Fibroblast of lung (primary cell): ENCODE measurements at regions not wholly inside any gene's neighbourhood (a gene's known extent, or its start where the extent isn't known, plus 50 kb on each side); places are given as distances from the start of the nearest gene placed in this dataset.

Source experiments
- DNase-seq, 2 donors: peaks; one replicate each; pipeline versions ENCODE4 v3.0.0 to v3.0.0-alpha.2; 2010; ENCODE audit warnings: low read depth in 2 of 2
- H2AFZ ChIP-seq: 2 replicates; pipeline ENCODE4 v1.5.1; 2012; ENCODE audit warnings: low read length, control low read depth, inconsistent platforms
- H3K27ac ChIP-seq: 2 replicates; pipeline ENCODE4 v1.5.1; 2011; ENCODE audit warnings: low read length, control low read depth; ENCODE audit not compliant: insufficient read depth
- H3K27me3 ChIP-seq: 2 replicates; pipeline ENCODE4 v1.5.1; 2011; ENCODE audit warnings: mild to moderate bottlenecking, low read length; ENCODE audit not compliant: control insufficient read depth, insufficient read depth
- H3K36me3 ChIP-seq: 2 replicates; pipeline ENCODE4 v1.5.1; 2011; ENCODE audit warnings: low read length; ENCODE audit not compliant: control insufficient read depth, insufficient read depth
- H3K4me1 ChIP-seq: 2 replicates; pipeline ENCODE4 v1.5.1; 2011; ENCODE audit warnings: low read length; ENCODE audit not compliant: control insufficient read depth, insufficient read depth; ENCODE audit errors: extremely low read depth
- H3K4me2 ChIP-seq: 2 replicates; pipeline ENCODE4 v1.5.1; 2011; ENCODE audit warnings: low read length, control low read depth; ENCODE audit not compliant: insufficient read depth; ENCODE audit errors: extremely low read depth
- H3K4me3 ChIP-seq, 4 experiments: fragments of 200-600 bp in 1 of 4; sonication (generic) in 1 of 4; replicated peaks in 1 of 4; 2 replicates each; pipeline ENCODE4 v1.5.1; 2011 to 2016; ENCODE audit warnings: low read length in 4 of 4, low read depth in 3 of 4, mild to moderate bottlenecking in 3 of 4, control low read depth in 2 of 4, inconsistent platforms in 1 of 4, mixed read lengths in 1 of 4; ENCODE audit not compliant: insufficient read depth in 1 of 4; ENCODE audit errors: control extremely low read depth in 1 of 4
- H3K79me2 ChIP-seq: 2 replicates; pipeline ENCODE4 v1.5.1; 2012; ENCODE audit warnings: mild to moderate bottlenecking, low read length, inconsistent platforms; ENCODE audit not compliant: control insufficient read depth, insufficient read depth
- H3K9ac ChIP-seq: 2 replicates; pipeline ENCODE4 v1.5.1; 2011; ENCODE audit warnings: mild to moderate bottlenecking, low read length, control low read depth; ENCODE audit not compliant: insufficient read depth
- H3K9me3 ChIP-seq: 2 replicates; pipeline ENCODE4 v1.5.1; 2012; ENCODE audit warnings: low read depth, low read length; ENCODE audit not compliant: control insufficient read depth, insufficient read depth
- H4K20me1 ChIP-seq: 2 replicates; pipeline ENCODE4 v1.5.1; 2011; ENCODE audit warnings: low read length; ENCODE audit not compliant: control insufficient read depth, insufficient read depth; ENCODE audit errors: extremely low read depth
- CTCF ChIP-seq, 2 donors: IDR thresholded peaks in 1 of 2; conservative IDR thresholded peaks in 1 of 2; 1 replicate in 1 of 2; 2 replicates in 1 of 2; pipeline ENCODE4 v1.5.1; 2011 to 2012; ENCODE audit warnings: low read length in 2 of 2, control low read depth in 1 of 2, inconsistent platforms in 1 of 2, low read depth in 1 of 2, mild to moderate bottlenecking in 1 of 2
- EZH2 ChIP-seq: IDR thresholded peaks from 2 replicates; pipeline ENCODE4 v1.5.1; 2012; ENCODE audit warnings: low read length, control low read depth, mild to moderate bottlenecking; ENCODE audit errors: missing control alignments

- TF ChIP-seq EZH2 (no peak), CTCF (conservative IDR thresholded peaks at IDR 0.05 in 1 of 2, IDR thresholded peaks at IDR 0.05 in 1 of 2; ENCODE audit: low read depth in 1 of 2, low read length in 2 of 2) (no peak)
- DNase-seq = no peak
- Histone ChIP-seq H3K4me3 (no peak overlapping the region), H4K20me1 (no peaks in the 10 kb centered on the region), H2AFZ (no peak overlapping the region), H3K9ac (no peak overlapping the region), H3K4me1 (no peaks in the 10 kb centered on the region), H3K9me3 (no peaks in the 10 kb centered on the region), H3K36me3 (no peaks in the 10 kb centered on the region), H3K4me2 (no peak overlapping the region), H3K27me3 (no peaks in the 10 kb centered on the region), H3K27ac (no peak overlapping the region), H3K79me2 (no peaks in the 10 kb centered on the region)
These were observed 1494.8 kb upstream of the DEFB115 start for GRCh38 chr20:29762620-29763019.

GRCh38 chr20:29763821-29764511, 1493.5 kb upstream of the DEFB115 start:
- no peaks in the 10 kb centered on the region for H3K36me3 ChIP-seq
- no peak for DNase-seq

More at GRCh38 chr20:29763821-29764511, 1493.5 kb upstream of the DEFB115 start:
- Histone ChIP-seq H3K9me3 (no peaks in the 10 kb centered on the region), H3K9ac (no peak overlapping the region), H3K4me1 (no peaks in the 10 kb centered on the region), H4K20me1 (no peaks in the 10 kb centered on the region), H3K27ac (no peak overlapping the region), H3K4me3 (no peak overlapping the region), H2AFZ (no peak overlapping the region), H3K27me3 (no peaks in the 10 kb centered on the region), H3K79me2 (no peaks in the 10 kb centered on the region), H3K4me2 (no peak overlapping the region)
- TF ChIP-seq EZH2 = no peak
- no peak for TF ChIP-seq CTCF (conservative IDR thresholded peaks at IDR 0.05 in 1 of 2, IDR thresholded peaks at IDR 0.05 in 1 of 2; ENCODE audit: low read depth in 1 of 2, low read length in 2 of 2)
